Caco-2 (cell line): ENCODE measurements at regions not wholly inside any gene's neighbourhood (a gene's known extent, or its start where the extent isn't known, plus 50 kb on each side); places are given as distances from the start of the nearest gene placed in this dataset.
"Not testable (repeated sequence)": the region's sequence is repeated elsewhere in the genome, so short reads cannot be mapped to it uniquely, and the experiment has no call there.

ENCODE experiments used
- BruUV-seq: library from RNA; stranded (reverse); fragments of 400-500 nt; replicated peaks from 2 replicates; lab custom pipeline; 2021; lab: Mats Ljungman, UMichigan
- CTCF ChIA-PET: fragments of 300-600 bp; sonication (Branson Sonifier 250); formaldehyde crosslinking; loops from one replicate; lab custom pipeline; 2022; ENCODE audit warnings: antibody characterized with exemption; lab: Charles Lee
- POLR2A ChIA-PET: fragments of 300-600 bp; sonication (Branson Sonifier 250); formaldehyde crosslinking; loops from one replicate; lab custom pipeline; 2022; ENCODE audit warnings: antibody characterized with exemption; lab: Charles Lee
- DNase-seq, 2 experiments: peaks; one replicate each; pipeline versions ENCODE4 v3.0.0 to v3.0.0-alpha.2; 2020 to 2022
- H3K27me3 ChIP-seq: replicated peaks from 2 replicates; pipeline ENCODE4 v1.6.0; 2011; ENCODE audit warnings: low read length; ENCODE audit not compliant: control insufficient read depth, insufficient read depth
- H3K36me3 ChIP-seq: 2 replicates; pipeline ENCODE4 v1.5.1; 2011; ENCODE audit warnings: low read length; ENCODE audit not compliant: control insufficient read depth, insufficient read depth
- H3K4me1 ChIP-seq: fragments of 250-450 bp; sonication (Bioruptor Pico); 2 replicates; pipeline ENCODE4 v1.5.1; 2020; ENCODE audit warnings: mild to moderate bottlenecking
- H3K4me3 ChIP-seq: 2 replicates; pipeline ENCODE4 v1.5.1; 2011; ENCODE audit warnings: low read depth, mild to moderate bottlenecking, control low read depth, low read length
- H3K9me3 ChIP-seq: fragments of 250-450 bp; sonication (Bioruptor Pico); 2 replicates; pipeline ENCODE4 v1.5.1; 2020; ENCODE audit warnings: mild to moderate bottlenecking, moderate library complexity
- H3K27ac Mint-ChIP-seq: one replicate; pipeline ENCODE4 v1.8.0; 2022; ENCODE audit warnings: mixed read lengths; ENCODE audit not compliant: unreplicated experiment
- H3K27me3 Mint-ChIP-seq: one replicate; pipeline ENCODE4 v1.8.0; 2022; ENCODE audit warnings: mixed read lengths; ENCODE audit not compliant: insufficient read depth, unreplicated experiment
- H3K36me3 Mint-ChIP-seq: one replicate; pipeline ENCODE4 v1.8.0; 2022; ENCODE audit warnings: mild to moderate bottlenecking, mixed read lengths; ENCODE audit not compliant: insufficient read depth, unreplicated experiment
- H3K4me1 Mint-ChIP-seq: one replicate; pipeline ENCODE4 v1.8.0; 2022; ENCODE audit warnings: low read depth, mixed read lengths; ENCODE audit not compliant: unreplicated experiment
- H3K4me3 Mint-ChIP-seq: one replicate; pipeline ENCODE4 v1.8.0; 2022; ENCODE audit warnings: mild to moderate bottlenecking, moderate library complexity, mixed read lengths; ENCODE audit not compliant: unreplicated experiment
- H3K9me3 Mint-ChIP-seq: one replicate; pipeline ENCODE4 v1.8.0; 2022; ENCODE audit warnings: mixed read lengths; ENCODE audit not compliant: unreplicated experiment
- intact Hi-C: fragments of 100-400 bp; cut with micrococcal nuclease; formaldehyde crosslinking; loops from one replicate; pipeline ENCODE4 v1.10.0; 2022; ENCODE audit not compliant: unreplicated experiment

- H3K4me3 ChIP-seq, H3K27me3 Mint-ChIP-seq, H3K36me3 ChIP-seq, H3K4me1 Mint-ChIP-seq, H3K4me3 Mint-ChIP-seq, H3K9me3 Mint-ChIP-seq, POLR2A ChIA-PET, H3K27me3 ChIP-seq, H3K4me1 ChIP-seq, CTCF ChIA-PET, H3K36me3 Mint-ChIP-seq, BruUV-seq, H3K27ac Mint-ChIP-seq, DNase-seq, H3K9me3 ChIP-seq: not testable (repeated sequence)
- intact Hi-C loops = loop anchor here (10.0 kb wide), 1 partner anchor 366 kb away; no protein-coding TSS in a partner anchor
These were observed 50.5 kb upstream of the SFSWAP start for GRCh38 chr12:131660401-131660800.
